DMS 273 (cell line): ENCODE measurements at regions not wholly inside any gene's neighbourhood (a gene's known extent, or its start where the extent isn't known, plus 50 kb on each side); places are given as distances from the start of the nearest gene placed in this dataset.

Experiments used
- DNase-seq: peaks from one replicate; lab custom pipeline; 2025; ENCODE audit not compliant: unreplicated experiment; lab: John Stamatoyannopoulos, UW

- no peak for DNase-seq
These were observed 1905.3 kb upstream of the PIK3C3 start for GRCh38 chr18:40049716-40050115.

DNA sequence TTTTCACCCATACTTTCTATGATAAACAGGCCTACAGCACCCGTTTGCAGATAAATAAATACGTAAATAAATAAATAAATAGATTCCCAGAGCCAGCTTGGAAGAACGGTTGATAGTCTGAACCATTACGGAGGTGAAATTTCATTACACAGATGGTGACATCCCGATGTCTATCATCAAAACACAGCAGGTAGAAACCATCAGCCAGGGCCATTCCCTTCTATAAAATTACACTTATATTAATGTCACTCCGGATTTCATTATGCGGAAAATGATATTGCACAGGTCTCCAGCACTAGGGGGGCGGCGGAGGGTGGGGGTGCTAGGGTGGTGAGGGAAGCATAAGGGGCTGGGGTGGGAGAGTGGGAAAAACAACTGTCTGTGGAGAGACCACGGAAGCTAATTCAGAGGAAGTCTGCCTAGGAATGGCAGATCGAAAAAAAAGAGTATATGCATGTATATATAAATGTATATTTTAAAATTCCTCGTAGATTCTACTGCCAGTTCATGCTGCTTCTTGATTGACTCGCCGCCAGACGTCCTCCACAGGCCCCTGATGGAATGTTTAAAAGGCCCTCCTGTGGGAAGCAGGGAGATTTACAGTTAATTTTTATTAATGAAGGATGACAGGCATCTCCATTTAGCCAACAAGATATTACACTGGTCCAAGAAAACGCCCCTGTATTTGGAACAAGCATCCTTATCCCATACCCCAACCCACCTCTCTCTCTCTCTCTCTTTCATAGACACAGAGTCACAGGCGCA is 1906.0 kb upstream of the PIK3C3 start:
- DNase-seq, result peak; percentile 4

DNA sequence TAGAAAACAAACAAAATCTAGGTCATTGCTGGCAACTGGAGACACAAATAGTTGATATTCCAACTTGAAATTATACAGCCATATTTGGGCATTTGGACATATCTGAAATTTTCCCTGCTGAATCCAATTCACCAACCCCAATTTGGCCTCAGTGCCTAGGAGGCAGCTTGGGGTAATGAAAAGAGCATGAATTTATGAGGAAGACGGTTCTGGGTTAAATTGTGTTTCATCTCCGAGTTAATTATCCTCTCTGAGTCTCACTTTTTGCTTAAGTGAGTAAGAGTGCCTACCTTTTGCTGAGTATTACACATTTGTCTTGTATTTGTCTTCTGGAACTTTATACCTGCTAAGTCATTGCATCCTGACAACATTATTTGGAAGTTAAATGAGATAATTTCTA is 1906.8 kb upstream of the PIK3C3 start:
- DNase-seq, result no peak

DNA sequence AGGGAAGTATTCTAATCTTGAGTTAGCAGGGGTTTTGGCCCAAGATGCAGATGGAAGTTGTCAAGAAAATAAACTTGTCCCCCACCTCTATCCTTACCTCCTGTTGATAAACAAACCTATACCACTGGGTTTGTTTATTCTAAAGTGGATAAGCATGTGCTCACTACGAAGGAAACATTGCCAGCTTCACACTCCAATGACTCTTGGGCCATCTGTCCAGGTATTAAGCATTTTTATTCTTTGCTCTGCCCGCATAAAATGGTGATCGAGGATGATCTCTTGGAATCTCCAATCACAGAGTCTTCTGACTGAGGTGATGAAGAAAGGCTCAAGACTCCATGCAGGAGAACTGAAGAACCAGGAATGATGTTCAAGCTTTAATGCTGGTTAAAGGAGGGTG is 1908.4 kb upstream of the PIK3C3 start:
- peak; percentile 71 for DNase-seq

DNA sequence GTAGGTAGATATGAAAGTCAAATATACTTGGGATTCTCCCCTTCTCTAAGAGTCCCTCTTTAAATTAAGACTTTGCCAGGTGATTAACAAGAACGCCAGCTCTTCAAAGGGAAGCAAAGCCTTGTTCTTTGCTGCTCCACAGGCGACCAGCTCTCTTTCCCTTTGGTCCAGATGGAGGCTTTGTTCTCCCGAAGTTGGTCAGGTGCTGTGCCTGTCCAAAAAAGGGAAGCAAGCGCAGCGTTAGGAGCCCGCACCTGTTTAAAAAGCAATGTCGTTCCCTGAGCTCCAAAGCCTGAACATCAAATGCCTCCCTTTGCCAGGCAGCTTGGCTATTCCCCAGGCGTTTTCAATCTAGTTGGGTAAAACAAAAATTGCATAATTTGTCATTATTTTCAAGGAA is 1913.1 kb upstream of the PIK3C3 start:
- no peak for DNase-seq

- DNase-seq, result no peak
These were observed 1914.5 kb upstream of the PIK3C3 start for GRCh38 chr18:40040574-40040973.

- no peak for DNase-seq
These were observed 1917.7 kb upstream of the PIK3C3 start for GRCh38 chr18:40037356-40037755.

GRCh38 chr18:40036861-40037260 is 1918.2 kb upstream of the PIK3C3 start:
- DNase-seq, result no peak

DNA sequence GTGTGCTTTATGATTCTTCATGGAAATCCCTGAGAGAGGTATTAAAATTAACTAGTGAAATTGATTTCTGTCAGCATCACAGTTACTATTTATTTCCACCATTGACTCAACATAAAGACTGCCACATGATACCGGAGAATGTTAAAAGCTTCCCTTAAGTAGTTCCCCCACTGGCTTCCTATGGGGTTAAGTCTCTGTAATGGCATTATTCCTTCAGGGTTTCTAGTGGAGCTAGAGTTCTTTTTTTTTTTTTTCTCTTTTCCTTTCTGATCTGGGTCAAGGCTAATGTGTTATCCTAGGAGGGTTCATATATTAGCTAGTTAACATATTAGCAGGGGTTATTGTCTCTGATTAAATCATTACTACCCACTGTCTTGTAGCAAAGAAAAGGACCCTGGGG is 1919.1 kb upstream of the PIK3C3 start:
- DNase-seq, result no peak

DNA sequence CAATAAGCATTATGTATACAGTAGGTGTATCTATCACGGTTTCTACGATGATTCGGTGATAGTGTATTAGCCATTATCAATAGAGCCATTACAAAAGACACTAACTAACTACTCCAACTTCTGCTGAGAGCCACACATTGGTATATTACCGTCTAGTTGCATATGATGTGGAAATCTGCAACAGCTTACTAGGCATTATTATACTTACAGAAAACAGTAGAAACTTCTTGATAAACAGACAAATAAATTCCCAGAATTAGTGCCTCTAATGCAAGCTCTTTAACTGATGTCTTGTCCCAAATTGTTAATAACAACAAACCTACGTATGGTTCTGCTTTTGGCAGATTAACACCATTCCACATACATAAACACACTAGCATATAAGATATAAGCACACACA is 1923.0 kb upstream of the PIK3C3 start:
- DNase-seq, result no peak

DNA sequence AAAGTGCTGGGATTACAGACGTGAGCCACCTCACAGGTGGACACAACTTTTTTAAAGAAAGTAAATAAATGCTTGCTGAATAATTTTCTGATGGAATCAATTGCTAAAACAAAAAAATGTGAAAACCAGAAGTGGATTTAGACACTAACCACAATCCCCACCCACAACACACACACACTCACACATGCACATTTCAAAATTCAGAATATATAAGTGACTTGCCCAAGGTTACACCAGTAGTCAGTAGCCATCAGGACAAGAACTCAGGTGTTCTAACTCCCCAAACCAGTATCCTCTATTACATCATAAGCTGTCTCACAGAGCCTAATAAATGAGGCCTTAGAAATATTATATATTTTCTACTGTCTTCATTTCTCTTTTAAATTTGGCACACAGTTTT is 1923.6 kb upstream of the PIK3C3 start:
- no peak for DNase-seq

- no peak for DNase-seq
These were observed 1935.1 kb upstream of the PIK3C3 start for GRCh38 chr18:40019797-40020392.

GRCh38 chr18:40018266-40018665 is 1936.8 kb upstream of the PIK3C3 start:
- DNase-seq, result no peak

DNA sequence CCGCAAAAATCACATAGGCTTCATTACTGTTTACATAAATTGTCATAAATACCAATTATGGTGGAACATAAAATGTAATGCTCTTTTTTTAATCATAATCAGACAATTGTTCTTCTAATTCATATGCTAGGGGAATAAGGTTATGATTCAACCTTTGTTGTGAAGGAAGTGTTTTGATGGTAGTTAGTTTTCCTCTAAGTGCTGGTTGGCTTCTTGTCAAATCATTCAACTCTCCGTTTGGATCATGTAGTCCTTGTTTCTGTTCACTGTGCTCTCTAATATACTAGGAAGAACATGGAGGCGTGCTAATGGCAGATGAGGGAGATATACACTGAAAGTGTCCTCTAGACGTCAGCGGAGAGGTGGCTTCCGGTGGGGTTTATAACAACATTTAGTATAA is 1938.0 kb upstream of the PIK3C3 start:
- no peak for DNase-seq

GRCh38 chr18:40016405-40016804 is 1938.6 kb upstream of the PIK3C3 start:
- no peak for DNase-seq

DNA sequence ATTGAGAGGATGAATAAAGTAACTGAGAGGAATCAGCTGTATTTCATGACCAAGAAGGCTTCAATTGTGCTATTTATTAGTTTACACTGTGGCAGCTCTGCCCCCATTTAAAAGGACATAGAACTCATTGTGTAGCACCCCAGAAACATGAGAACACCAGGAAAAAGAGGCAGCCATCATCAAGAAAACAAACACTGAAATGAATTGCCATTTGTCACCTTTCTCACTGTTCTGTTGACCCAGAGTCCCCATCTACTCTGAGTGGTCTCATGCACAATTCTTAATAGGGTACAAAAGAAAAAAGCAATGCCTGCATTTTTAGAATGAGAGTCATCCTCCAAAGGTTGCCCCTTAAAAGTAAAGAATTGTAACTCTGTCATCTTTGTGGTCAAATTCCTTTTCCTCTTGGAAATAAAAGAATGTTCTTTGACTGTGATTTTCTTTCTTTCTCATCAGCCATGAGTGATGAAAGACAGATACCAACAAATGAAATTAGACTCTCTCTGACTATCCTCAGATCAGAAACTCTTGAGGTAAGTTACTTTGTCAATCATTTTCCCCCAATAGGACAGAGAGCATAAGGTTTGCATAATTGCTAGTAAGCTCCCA is 1941.9 kb upstream of the PIK3C3 start:
- DNase-seq, result no peak

- no peak for DNase-seq
These were observed 1943.8 kb upstream of the PIK3C3 start for GRCh38 chr18:40011201-40011600.

DNA sequence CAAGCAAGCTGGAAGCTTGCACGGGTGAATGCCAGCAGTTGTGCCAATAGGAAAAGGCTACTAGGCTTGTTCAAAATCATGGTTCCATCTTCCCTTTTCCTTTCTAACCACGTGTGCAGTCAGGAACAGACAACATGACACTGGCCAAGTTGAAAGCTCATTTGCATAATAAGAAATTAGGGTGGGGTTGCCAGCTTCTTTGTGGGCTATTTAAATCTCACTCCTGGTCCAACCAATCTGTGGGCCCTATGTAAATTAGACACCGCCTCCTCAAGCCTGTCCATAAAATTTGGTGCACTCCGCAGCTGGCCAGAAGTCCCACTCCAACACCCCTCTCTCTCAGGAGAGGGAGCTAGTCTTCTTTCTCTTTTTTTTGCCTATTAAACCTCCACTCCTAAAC is 1948.4 kb upstream of the PIK3C3 start:
- peak; percentile 13 for DNase-seq

DNA sequence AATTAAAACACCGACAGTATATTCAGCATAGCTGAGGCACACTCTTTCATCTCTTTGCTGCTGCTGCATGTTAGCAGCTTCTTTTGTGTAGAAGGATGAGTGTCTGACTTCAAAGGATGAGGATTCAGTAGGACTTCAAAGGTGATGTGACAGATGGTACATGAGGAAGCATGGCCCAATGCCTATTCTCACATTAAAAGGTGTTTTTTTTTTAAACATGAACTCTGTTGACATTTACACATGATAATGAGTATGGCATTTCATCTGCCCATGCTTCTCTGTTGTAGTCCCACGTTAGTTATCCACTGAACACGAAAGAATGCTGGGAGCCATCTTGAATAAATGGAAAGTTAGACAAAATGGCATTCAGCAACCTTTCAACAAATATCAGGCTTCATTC is 1950.8 kb upstream of the PIK3C3 start:
- peak; percentile 60 for DNase-seq

- no peak for DNase-seq
These were observed 1956.7 kb upstream of the PIK3C3 start for GRCh38 chr18:39998317-39998716.

DNA sequence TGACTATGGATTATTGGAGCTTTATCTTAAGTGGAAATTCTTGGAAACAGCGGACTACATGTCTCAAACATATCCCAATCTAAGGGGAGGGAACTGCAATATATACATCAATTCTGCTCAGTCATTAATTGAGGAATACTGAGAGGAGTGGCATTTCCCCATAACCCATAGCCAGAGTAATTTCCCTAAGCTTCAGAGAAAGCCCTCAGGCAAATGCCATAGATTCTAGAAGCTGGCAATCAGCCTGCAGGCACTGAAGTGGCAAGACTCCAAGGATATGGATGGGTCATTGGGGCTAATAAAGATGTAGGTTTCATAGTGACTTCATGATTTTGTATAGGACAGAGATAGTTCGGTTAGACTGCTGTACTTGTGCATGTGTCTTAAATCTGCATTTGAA is 1960.5 kb upstream of the PIK3C3 start:
- DNase-seq, result no peak

DNA sequence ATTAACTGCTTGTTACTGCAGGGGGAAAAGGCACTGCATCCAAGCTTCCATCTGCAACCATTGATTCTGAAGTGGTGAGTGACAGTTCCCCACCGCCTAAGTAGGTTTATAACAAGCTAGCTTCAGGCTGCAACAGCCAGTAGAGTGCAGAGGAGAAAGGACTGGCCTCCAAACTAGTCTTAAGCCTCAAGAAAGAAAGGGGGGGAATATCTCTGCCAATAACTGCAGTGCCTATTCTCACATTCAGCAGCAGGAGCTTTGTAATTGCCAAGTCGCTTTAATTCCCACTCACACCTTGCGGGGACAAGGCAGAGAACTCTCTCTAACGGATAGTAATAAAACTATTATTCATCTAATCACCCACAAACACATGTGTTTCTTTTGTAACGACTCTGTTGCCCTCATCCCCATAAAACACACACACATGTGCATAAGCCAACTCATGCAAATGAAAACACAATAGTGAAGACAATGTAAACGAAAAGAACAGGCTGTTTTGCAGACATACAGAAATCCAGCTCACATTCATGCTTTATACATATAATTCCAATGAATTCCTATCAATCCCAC is 1963.3 kb upstream of the PIK3C3 start:
- DNase-seq, result no peak
